Inflammatory macrophage (primary cell): ENCODE measurements at regions not wholly inside any gene's neighbourhood (a gene's known extent, or its start where the extent isn't known, plus 50 kb on each side); places are given as distances from the start of the nearest gene placed in this dataset.

Experiments used
- DNase-seq, 2 donors: peaks; one replicate each; pipeline ENCODE4 v3.0.0-alpha.2; 2020 to 2022

DNA sequence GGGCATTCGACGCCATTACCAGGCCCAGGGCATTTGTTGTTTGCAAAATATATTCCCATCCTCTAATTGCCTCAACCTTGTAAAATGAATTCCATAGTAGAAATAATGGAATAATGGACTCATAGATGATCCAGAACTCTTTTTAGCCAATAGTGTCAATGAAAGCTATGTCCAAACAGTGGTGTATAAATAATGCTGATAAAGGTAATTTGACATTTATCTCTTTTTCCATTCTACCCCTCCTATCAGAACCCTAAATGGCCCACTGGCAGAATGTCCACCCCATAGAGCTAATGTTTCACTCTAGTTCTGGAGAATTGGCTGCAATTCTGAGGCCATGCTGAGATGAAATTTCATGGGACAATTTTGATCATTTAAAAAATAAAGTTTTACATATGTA is 76.4 kb upstream of the DLX6 start:
- DNase-seq: no peak

DNA sequence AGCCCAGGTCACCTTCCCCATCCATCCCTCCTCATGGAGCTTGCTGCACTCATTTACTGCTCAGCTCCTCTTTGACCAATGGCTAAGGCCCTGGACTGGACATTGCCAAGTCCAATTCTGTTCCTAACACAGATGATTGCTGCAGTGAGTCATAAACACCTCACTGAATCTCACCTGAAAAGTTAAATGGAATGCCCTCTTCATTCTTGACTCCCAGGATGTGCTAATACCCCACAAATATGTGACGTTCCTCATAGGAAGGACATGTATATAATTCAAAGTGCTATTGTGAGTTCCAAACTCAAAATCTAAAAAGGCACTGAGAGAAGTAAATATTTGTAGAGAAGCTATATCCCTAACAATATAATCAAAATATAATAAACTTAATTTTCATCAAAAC is 73.5 kb upstream of the DLX6 start:
- no peak for DNase-seq

DNA sequence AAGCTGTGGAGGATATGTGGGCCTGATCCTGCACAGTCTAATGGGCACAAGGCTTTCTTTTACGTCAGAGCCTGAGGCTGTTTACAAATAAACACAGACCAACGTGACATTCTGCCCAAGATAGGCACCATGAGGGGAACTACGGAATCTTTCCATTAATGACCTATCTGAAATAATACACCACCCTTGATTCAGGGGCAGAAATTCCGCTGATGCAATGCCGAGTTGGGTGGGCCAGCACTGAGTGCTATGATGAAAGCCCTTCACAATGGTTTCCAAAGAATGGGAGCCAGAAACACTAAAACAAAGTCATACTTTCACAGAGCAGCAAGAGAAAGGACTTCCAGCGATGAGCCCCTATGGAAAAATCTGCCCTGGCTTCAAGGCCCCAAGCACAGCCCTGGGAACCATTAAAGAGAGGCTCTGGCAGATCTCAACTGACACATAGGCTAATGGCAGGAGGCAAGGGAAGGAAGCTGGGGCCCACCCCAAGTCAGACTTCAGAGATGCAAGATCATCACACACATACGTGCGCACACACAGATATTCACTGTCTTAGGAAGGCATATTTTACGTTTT is 72.2 kb upstream of the DLX6 start:
- DNase-seq: no peak

DNA sequence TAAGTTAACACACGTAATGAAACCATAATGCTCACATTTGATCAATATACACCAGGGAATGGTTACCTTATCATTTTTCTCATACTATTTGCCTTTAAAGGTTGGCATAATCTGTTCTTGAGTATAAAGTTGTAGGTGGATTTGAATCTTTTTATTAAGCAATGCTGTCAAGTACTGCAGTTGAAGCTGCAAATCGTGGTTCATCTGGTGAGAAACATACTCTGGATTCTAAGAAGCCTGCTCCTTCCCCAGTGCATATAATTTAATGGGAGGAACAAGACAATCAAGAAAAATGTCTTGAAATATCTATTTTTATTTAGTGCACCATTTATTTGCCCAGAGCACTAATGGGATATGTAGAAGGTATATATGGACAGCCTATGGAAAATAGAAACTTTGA is 68.7 kb upstream of the DLX6 start:
- no peak for DNase-seq

DNA sequence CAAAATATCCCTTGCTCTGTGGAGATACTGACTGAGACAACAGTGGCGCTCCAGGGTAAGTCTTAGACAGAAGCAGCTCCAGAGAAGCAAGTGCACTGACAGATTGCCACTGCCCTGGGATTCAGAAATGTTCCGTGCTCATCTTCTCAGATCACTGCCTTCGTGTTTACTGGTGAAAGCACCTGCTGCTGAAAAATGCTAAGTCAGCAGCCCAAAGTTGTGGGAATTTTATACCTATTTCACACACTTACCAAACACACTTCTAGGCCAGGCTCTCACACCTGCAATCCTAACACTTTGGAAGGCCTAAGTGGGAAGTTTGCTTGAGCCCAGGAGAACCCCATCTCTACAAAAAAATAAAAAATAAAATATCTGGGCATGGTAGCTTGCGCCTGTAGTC is 63.2 kb upstream of the DLX6 start:
- no peak for DNase-seq

DNA sequence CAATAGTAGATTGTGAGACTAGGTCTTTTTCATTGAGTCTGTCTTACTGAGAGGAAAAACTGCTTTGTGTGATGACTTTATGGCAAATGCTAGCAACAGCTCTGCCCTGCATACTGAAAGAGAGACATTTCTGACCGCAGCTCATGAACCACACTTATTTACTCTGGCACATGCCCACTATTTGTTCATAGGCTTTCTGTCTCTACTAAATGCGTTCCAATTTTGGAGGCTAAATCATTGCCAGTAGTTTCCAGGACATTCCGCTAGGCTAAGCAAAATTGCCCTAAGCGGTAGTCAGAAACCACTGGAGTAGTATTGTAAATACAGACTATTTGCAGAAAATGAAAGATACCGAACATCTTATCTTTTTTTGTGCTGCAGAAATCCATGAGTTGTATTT is 55.6 kb upstream of the DLX6 start:
- DNase-seq: no peak

DNA sequence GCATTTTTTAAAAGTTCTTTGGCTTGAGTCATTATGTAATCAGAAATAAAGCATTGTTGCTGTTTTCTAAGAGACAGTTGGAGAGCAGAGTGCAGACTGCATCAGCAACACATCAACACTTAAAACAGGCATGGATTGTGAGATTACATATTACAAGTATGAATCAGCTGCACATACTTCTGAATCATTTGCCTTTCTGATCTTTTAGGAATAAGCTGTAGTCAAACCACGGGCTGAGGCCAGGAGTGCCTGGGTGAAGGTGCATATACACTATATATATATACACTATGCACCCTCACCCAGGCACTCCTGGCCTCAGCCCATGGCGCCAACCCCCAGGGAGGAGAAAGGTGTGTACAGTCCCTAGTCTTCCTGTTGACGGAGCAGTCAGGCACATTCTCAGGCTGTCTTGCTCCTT is 52.4 kb upstream of the DLX6 start:
- DNase-seq: no peak

DNA sequence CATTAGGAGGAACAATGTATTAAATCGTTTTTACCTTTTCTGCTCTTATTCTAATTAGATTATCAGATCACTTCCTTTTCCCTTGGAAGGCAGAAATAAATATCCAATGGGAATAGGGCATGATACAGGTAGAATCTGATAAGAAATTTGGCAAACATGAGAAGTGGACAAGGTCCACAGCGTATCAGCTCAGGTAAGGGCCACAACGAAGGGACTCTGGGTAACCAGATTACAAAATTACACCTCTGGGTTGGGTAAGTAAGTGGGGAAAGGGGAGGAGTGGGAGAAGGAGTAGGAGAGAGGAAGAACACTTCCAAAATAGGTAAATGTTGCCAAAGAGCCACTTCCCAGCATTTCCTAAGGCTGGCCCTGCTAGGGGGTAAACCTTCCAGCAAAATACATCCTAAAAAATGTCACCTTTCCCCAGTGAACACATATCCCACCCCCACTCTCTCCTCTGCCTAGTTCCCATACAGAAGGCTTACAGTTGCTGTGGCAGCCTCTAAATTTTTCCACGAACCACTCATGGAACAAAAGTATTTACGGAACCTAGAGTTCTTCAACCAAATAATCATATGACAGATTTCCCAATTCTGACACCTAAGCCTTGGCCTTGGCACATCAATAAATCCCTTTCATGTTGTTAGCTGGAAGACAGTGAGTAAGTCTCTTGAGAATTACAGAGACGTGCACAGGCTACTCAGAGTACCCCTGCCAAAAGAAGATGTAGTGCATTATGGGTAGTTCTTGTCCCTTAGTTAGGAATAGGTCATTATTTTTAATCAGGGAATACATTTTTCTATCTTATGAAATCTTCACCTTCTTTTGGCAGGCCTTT is 51.5 kb upstream of the DLX6 start:
- DNase-seq: no peak
